ENCODE measurements at regions not wholly inside any gene's neighbourhood (a gene's known extent, or its start where the extent isn't known, plus 50 kb on each side); places are given as distances from the start of the nearest gene placed in this dataset.

GRCh38 chr6:44049163-44049988, 77.9 kb downstream of the MRPL14 start:
- TF ChIP-seq CTCF (IDR thresholded peaks at IDR 0.05; ENCODE audit: low read length, missing control alignments), result no peak
- DNase-seq (ENCODE audit: low read depth), result peak; percentile 62
- H3K4me3 ChIP-seq (replicated peaks; ENCODE audit: low read depth, low read length), result no peak overlapping the region

- no peak for TF ChIP-seq CTCF (IDR thresholded peaks at IDR 0.05; ENCODE audit: low read length, missing control alignments)
- DNase-seq (ENCODE audit: low read depth), result no peak
- no peak overlapping the region for H3K4me3 ChIP-seq (replicated peaks; ENCODE audit: low read depth, low read length)
These were observed 79.0 kb downstream of the MRPL14 start for GRCh38 chr6:44048277-44048676.

GRCh38 chr6:44047801-44048200, 79.5 kb downstream of the MRPL14 start:
- TF ChIP-seq CTCF (IDR thresholded peaks at IDR 0.05; ENCODE audit: low read length, missing control alignments), result no peak
- no peak overlapping the region for H3K4me3 ChIP-seq (replicated peaks; ENCODE audit: low read depth, low read length)
- DNase-seq (ENCODE audit: low read depth), result no peak

GRCh38 chr6:44047179-44047546, 80.1 kb downstream of the MRPL14 start:
- no peak for TF ChIP-seq CTCF (IDR thresholded peaks at IDR 0.05; ENCODE audit: low read length, missing control alignments)
- DNase-seq (ENCODE audit: low read depth), result no peak
- H3K4me3 ChIP-seq (replicated peaks; ENCODE audit: low read depth, low read length), result no peak overlapping the region

- no peak for TF ChIP-seq CTCF (IDR thresholded peaks at IDR 0.05; ENCODE audit: low read length, missing control alignments)
- DNase-seq (ENCODE audit: low read depth), result no peak
- no peak overlapping the region for H3K4me3 ChIP-seq (replicated peaks; ENCODE audit: low read depth, low read length)
These were observed 80.6 kb downstream of the MRPL14 start for GRCh38 chr6:44046516-44047178.

- no peak for TF ChIP-seq CTCF (IDR thresholded peaks at IDR 0.05; ENCODE audit: low read length, missing control alignments)
These were observed 81.6 kb downstream of the MRPL14 start for GRCh38 chr6:44045672-44046015.

More at GRCh38 chr6:44045672-44046015, 81.6 kb downstream of the MRPL14 start:
- no peak overlapping the region for H3K4me3 ChIP-seq (replicated peaks; ENCODE audit: low read depth, low read length)
- DNase-seq (ENCODE audit: low read depth), result peak; percentile 21

Measured in fibroblast of pulmonary artery (primary cell).